Calu3 (cell line): ENCODE measurements at regions not wholly inside any gene's neighbourhood (a gene's known extent, or its start where the extent isn't known, plus 50 kb on each side); places are given as distances from the start of the nearest gene placed in this dataset.

Experiments used
- BruUV-seq: library from RNA; stranded (reverse); fragments of 400-500 nt; replicated peaks from 2 replicates; lab custom pipeline; 2021; lab: Mats Ljungman, UMichigan
- CTCF ChIA-PET: fragments of 300-600 bp; sonication (Branson Sonifier 250); formaldehyde crosslinking; loops from one replicate; lab custom pipeline; 2022; ENCODE audit warnings: antibody characterized with exemption; lab: Charles Lee
- DNase-seq: peaks from one replicate; pipeline ENCODE4 v3.0.0; 2022
- H3K27ac Mint-ChIP-seq: one replicate; pipeline ENCODE4 v1.8.0; 2022; ENCODE audit warnings: mixed read lengths; ENCODE audit not compliant: unreplicated experiment
- H3K27me3 Mint-ChIP-seq: one replicate; pipeline ENCODE4 v1.8.0; 2022; ENCODE audit warnings: mixed read lengths; ENCODE audit not compliant: unreplicated experiment
- H3K36me3 Mint-ChIP-seq: one replicate; pipeline ENCODE4 v1.8.0; 2022; ENCODE audit warnings: mild to moderate bottlenecking, moderate library complexity, mixed read lengths; ENCODE audit not compliant: insufficient read depth, unreplicated experiment
- H3K4me1 Mint-ChIP-seq: one replicate; pipeline ENCODE4 v1.8.0; 2022; ENCODE audit warnings: mild to moderate bottlenecking, low read depth, mixed read lengths; ENCODE audit not compliant: unreplicated experiment
- H3K4me3 Mint-ChIP-seq: one replicate; pipeline ENCODE4 v1.8.0; 2022; ENCODE audit warnings: mild to moderate bottlenecking, low read depth, moderate library complexity, mixed read lengths; ENCODE audit not compliant: unreplicated experiment
- H3K9me3 Mint-ChIP-seq: one replicate; pipeline ENCODE4 v1.8.0; 2022; ENCODE audit warnings: low read depth, mixed read lengths; ENCODE audit not compliant: unreplicated experiment
- CTCF ChIP-seq: fragments of 200-600 bp; IDR thresholded peaks from one replicate; pipeline ENCODE4 v1.8.0; 2022; ENCODE audit warnings: antibody characterized with exemption; ENCODE audit not compliant: unreplicated experiment
- intact Hi-C: fragments of 100-400 bp; cut with micrococcal nuclease; formaldehyde crosslinking; loops from one replicate; pipeline ENCODE4 v1.10.0; 2022; ENCODE audit not compliant: unreplicated experiment

- H3K27me3 Mint-ChIP-seq = no peaks in the 10 kb centered on the region
- BruUV-seq = no TSS peak
Observed at GRCh38 chr13:47869776-47870175, 131.3 kb downstream of the SUCLA2 start.

GRCh38 chr13:47865883-47866282 is 135.2 kb downstream of the SUCLA2 start:
- TF ChIP-seq CTCF = no peak
- CTCF ChIA-PET = no interaction called here
- intact Hi-C loops = no loop called here
- no peaks in the 10 kb centered on the region for H3K9me3 Mint-ChIP-seq
- no peak for DNase-seq
- no peaks in the 10 kb centered on the region for H3K27me3 Mint-ChIP-seq
- no peak overlapping the region for H3K4me3 Mint-ChIP-seq
- H3K27ac Mint-ChIP-seq = no peak overlapping the region
- H3K4me1 Mint-ChIP-seq = no peaks in the 10 kb centered on the region
- H3K36me3 Mint-ChIP-seq = no peaks in the 10 kb centered on the region
- no TSS peak for BruUV-seq

More at GRCh38 chr13:47869776-47870175, 131.3 kb downstream of the SUCLA2 start:
- Mint-ChIP-seq H3K4me1 (no peaks in the 10 kb centered on the region), H3K9me3 (no peaks in the 10 kb centered on the region), H3K27ac (no peak overlapping the region), H3K36me3 (no peaks in the 10 kb centered on the region), H3K4me3 (no peak overlapping the region)
- DNase-seq = no peak
- CTCF ChIA-PET = no interaction called here
- TF ChIP-seq CTCF = no peak
- intact Hi-C loops = no loop called here

DNA sequence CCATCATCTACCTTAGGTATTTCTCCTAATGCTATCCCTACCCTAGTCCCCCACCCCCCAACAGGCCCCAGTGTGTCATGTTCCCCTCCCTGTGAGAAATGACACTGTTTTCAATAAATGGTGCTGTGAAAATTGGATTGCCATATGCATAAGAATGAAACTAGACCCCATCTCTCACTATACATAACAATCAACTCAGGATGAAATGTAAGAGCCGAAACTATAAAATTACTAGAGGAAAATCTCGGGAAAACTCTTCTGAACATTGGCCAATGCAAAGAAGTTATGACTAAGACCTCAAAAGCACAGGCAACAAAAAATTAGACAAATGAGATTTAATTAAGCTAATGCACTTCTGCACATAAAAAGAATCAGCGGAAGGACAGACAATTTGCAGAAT is 138.2 kb downstream of the SUCLA2 start:
- CTCF ChIA-PET = no interaction called here
- intact Hi-C loops = no loop called here
- H3K4me3 Mint-ChIP-seq = no peak overlapping the region
- no peak overlapping the region for H3K27ac Mint-ChIP-seq
- TF ChIP-seq CTCF = no peak
- H3K36me3 Mint-ChIP-seq = no peaks in the 10 kb centered on the region
- no peak for DNase-seq
- no peaks in the 10 kb centered on the region for H3K27me3 Mint-ChIP-seq
- no peaks in the 10 kb centered on the region for H3K4me1 Mint-ChIP-seq
- BruUV-seq = no TSS peak
- no peaks in the 10 kb centered on the region for H3K9me3 Mint-ChIP-seq

GRCh38 chr13:47859165-47859564 is 141.9 kb downstream of the SUCLA2 start:
- Mint-ChIP-seq H3K4me1 (no peaks in the 10 kb centered on the region), H3K9me3 (no peaks in the 10 kb centered on the region), H3K27me3 (no peaks in the 10 kb centered on the region), H3K27ac (no peak overlapping the region), H3K36me3 (no peaks in the 10 kb centered on the region), H3K4me3 (no peak overlapping the region)
- intact Hi-C loops = no loop called here
- no TSS peak for BruUV-seq
- CTCF ChIA-PET = no interaction called here
- no peak for DNase-seq
- no peak for TF ChIP-seq CTCF
